H1 (cell line): ENCODE measurements at regions not wholly inside any gene's neighbourhood (a gene's known extent, or its start where the extent isn't known, plus 50 kb on each side); places are given as distances from the start of the nearest gene placed in this dataset.

ENCODE experiments used
- CHD7 ChIP-seq: fragments of 300-600 bp; sonication (generic); IDR thresholded peaks from 2 replicates; pipeline ENCODE4 v1.7.1; 2012; ENCODE audit warnings: low read length, moderate library complexity, mild to moderate bottlenecking, inconsistent platforms; ENCODE audit not compliant: insufficient replicate concordance
- CREB1 ChIP-seq: IDR thresholded peaks from 2 replicates; pipeline ENCODE4 v1.6.1; 2012; ENCODE audit warnings: inconsistent platforms
- TAF7 ChIP-seq: optimal IDR thresholded peaks from 2 replicates; pipeline ENCODE3; 2011; ENCODE audit warnings: low read depth, mild to moderate bottlenecking, inconsistent platforms, low read length, moderate library complexity, borderline replicate concordance

- TF ChIP-seq CHD7 (no peak), TAF7 (no peak), CREB1 (no peak)
- TF ChIP-seq, all 59 proteins: peak for 0
Measured at GRCh38 chr1:5575396-5575940, 416.8 kb downstream of the NPHP4 start (continued).
